NB4 (cell line): ENCODE measurements at regions not wholly inside any gene's neighbourhood (a gene's known extent, or its start where the extent isn't known, plus 50 kb on each side); places are given as distances from the start of the nearest gene placed in this dataset.

Source experiments
- DNase-seq: peaks from one replicate; pipeline ENCODE4 v3.0.0; 2010; ENCODE audit warnings: low read depth
- H3K4me3 ChIP-seq: one replicate; pipeline ENCODE4 v1.5.1; 2011; ENCODE audit warnings: mild to moderate bottlenecking, low read depth, low read length, moderate library complexity
- MAX ChIP-seq: IDR thresholded peaks from 2 replicates; pipeline ENCODE4 v1.6.1; 2011; ENCODE audit warnings: low read depth, low read length
- MYC ChIP-seq: IDR thresholded peaks from 2 replicates; pipeline ENCODE4 v1.6.1; 2011; ENCODE audit warnings: low read depth, low read length
- POLR2A ChIP-seq: IDR thresholded peaks from 2 replicates; pipeline ENCODE4 v1.6.1; 2011; ENCODE audit warnings: mild to moderate bottlenecking; ENCODE audit not compliant: insufficient read length; ENCODE audit errors: extremely low read depth
- TF ChIP-seq, protein P1 (sequence below): IDR thresholded peaks from one replicate; pipeline ENCODE4 v1.5.1; 2012; ENCODE audit warnings: low read depth, low read length

DNA sequence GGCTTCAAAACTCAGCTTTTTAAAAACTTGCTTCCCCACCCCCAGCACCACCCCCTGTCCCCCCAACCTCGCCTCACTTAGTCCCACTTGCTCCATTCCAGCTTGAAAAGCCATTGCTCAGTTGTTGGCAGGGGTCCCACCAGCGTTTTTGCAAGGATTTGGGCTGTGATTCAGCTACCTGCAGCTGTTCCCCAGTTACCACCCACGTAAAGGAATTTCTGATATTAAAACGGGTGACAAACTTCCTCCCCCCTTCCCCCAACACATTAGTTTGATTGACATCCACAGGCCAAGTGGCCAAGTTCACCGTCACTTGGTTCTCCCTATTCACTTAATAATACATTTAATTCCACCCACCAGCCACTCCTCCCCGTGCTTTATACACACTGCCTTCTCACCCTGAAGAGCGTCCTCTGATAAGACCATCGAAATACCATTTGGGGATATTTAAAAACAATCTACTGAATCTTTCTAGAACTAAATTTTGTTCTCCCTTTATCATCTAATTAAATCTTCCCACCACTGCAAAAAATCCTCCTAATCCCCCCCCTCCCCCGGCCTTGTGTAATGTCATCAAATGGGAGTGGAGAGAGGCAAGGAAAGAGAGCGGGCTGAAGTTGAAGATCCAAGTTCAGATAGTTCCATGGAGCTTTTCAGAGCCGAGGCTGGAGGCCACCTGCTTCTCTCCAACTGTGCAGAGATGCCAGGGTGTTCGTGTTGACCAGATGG lies 55.1 kb downstream of the SOX9 start:
- no peak for DNase-seq
- no peak overlapping the region for H3K4me3 ChIP-seq
- TF ChIP-seq, protein P1, sequence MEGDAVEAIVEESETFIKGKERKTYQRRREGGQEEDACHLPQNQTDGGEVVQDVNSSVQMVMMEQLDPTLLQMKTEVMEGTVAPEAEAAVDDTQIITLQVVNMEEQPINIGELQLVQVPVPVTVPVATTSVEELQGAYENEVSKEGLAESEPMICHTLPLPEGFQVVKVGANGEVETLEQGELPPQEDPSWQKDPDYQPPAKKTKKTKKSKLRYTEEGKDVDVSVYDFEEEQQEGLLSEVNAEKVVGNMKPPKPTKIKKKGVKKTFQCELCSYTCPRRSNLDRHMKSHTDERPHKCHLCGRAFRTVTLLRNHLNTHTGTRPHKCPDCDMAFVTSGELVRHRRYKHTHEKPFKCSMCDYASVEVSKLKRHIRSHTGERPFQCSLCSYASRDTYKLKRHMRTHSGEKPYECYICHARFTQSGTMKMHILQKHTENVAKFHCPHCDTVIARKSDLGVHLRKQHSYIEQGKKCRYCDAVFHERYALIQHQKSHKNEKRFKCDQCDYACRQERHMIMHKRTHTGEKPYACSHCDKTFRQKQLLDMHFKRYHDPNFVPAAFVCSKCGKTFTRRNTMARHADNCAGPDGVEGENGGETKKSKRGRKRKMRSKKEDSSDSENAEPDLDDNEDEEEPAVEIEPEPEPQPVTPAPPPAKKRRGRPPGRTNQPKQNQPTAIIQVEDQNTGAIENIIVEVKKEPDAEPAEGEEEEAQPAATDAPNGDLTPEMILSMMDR: no peak
- TF ChIP-seq MAX: no peak
- no peak for TF ChIP-seq POLR2A

- no peak overlapping the region for H3K4me3 ChIP-seq
- TF ChIP-seq, protein P1: no peak
- TF ChIP-seq MYC: no peak
- TF ChIP-seq POLR2A: no peak
- TF ChIP-seq MAX: no peak
- DNase-seq: no peak
Measured at GRCh38 chr17:72176516-72176851, 55.7 kb downstream of the SOX9 start.

- TF ChIP-seq, protein P1: no peak
- no peak overlapping the region for H3K4me3 ChIP-seq
- DNase-seq: no peak
Measured at GRCh38 chr17:72176951-72177660, 56.3 kb downstream of the SOX9 start.

- H3K4me3 ChIP-seq: no peak overlapping the region
- DNase-seq: no peak
- no peak for TF ChIP-seq MYC
- TF ChIP-seq, protein P1: no peak
Measured at GRCh38 chr17:72177738-72178137, 56.9 kb downstream of the SOX9 start.

DNA sequence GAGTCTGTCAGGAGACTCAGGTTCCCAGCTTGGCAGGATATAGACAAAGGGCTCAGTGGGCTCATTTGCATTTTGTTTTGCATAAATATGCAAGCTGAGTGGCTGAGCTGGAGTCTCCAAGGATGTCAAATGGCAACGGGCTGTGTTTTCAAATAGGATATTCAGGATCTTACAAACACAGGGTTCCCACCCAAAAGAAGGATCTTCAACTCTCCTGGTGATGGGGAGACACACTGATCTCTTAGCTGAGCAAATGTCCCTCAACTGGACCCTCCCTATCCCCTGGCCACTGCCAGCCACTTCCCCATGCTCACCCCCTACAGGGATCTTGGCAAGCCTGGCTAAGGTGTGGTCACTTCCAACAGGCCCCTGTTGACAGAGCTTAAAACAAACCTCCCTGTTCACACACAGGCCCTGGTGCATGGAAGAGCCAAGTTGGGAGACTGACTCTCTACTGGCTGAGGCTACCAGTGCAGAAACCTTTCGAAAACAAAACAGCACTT lies 61.6 kb downstream of the SOX9 start:
- no peak for DNase-seq
- no peak overlapping the region for H3K4me3 ChIP-seq
- TF ChIP-seq, protein P1: no peak
- no peak for TF ChIP-seq POLR2A
- TF ChIP-seq MAX: no peak
- no peak for TF ChIP-seq MYC

DNA sequence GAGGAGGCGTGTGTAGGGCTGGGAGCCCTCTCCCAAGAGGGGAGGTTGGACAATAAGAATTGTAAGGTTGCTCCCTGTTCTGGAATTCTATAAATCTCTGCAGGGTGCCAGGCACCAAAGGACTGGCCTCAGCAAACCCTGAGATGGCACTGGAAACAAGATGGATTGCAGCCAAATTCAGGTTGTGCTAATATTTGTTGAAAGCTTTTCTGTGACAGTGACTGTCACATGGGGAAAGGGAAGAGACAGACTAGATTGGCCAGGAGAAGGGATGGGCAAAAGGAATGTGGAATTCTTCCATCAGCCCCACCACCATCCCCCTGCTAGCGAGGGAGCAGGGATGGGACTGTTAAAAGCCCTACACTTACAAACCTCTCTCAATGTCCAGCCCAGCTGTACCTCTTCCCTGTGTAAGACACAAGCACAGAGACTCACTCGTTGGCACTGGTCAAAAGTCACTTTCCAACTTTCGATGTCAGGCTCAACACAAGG lies 62.4 kb downstream of the SOX9 start:
- TF ChIP-seq MYC (no peak), POLR2A (no peak), MAX (no peak)
- TF ChIP-seq, protein P1: no peak

More for the DNA sequence above, 62.4 kb downstream of the SOX9 start:
- H3K4me3 ChIP-seq: no peak overlapping the region
- no peak for DNase-seq
